HEK293 (cell line): ENCODE measurements at regions not wholly inside any gene's neighbourhood (a gene's known extent, or its start where the extent isn't known, plus 50 kb on each side); places are given as distances from the start of the nearest gene placed in this dataset.

Experiments
- CTCF ChIP-seq: fragments of 450-650 bp; formaldehyde crosslinking; IDR thresholded peaks from 2 replicates; pipeline ENCODE4 v1.5.1; 2016; ENCODE audit warnings: missing biosample characterization, missing genetic modification characterization
- MEIS1 ChIP-seq: sonication (generic); formaldehyde crosslinking; IDR thresholded peaks from 2 replicates; pipeline ENCODE4 v1.8.1; 2022; ENCODE audit warnings: missing genetic modification reagents, mild to moderate bottlenecking, borderline replicate concordance
- PRDM1 ChIP-seq: fragments of 450-650 bp; formaldehyde crosslinking; IDR thresholded peaks from 2 replicates; pipeline ENCODE4; 2016; ENCODE audit warnings: missing biosample characterization, missing genetic modification characterization
- PRDM6 ChIP-seq: fragments of 450-650 bp; formaldehyde crosslinking; IDR thresholded peaks from 2 replicates; pipeline ENCODE4 v1.5.1; 2017; ENCODE audit warnings: missing biosample characterization, missing genetic modification characterization
- TCF7L2 ChIP-seq: IDR thresholded peaks from 2 replicates; pipeline ENCODE4 v1.6.1; 2011; ENCODE audit warnings: low read depth, mild to moderate bottlenecking, inconsistent platforms, low read length, moderate library complexity, borderline replicate concordance
- ZBTB11 ChIP-seq: fragments of 450-650 bp; formaldehyde crosslinking; conservative IDR thresholded peaks from 2 replicates; pipeline ENCODE4 v1.5.1; 2016; ENCODE audit warnings: low read depth, missing biosample characterization, missing genetic modification characterization
- ZNF112 ChIP-seq: fragments of 450-650 bp; formaldehyde crosslinking; IDR thresholded peaks from 2 replicates; pipeline ENCODE4 v1.5.0; 2017; ENCODE audit warnings: missing biosample characterization, missing genetic modification characterization
- ZNF146 ChIP-seq: fragments of 450-650 bp; formaldehyde crosslinking; IDR thresholded peaks from 2 replicates; pipeline ENCODE4 v1.5.1; 2016; ENCODE audit warnings: missing biosample characterization, missing genetic modification characterization
- ZNF292 ChIP-seq: fragments of 450-650 bp; formaldehyde crosslinking; IDR thresholded peaks from 2 replicates; pipeline ENCODE4 v1.5.1; 2016; ENCODE audit warnings: low read depth, missing biosample characterization, missing genetic modification characterization, borderline replicate concordance
- ZNF423 ChIP-seq: fragments of 450-650 bp; formaldehyde crosslinking; IDR thresholded peaks from 2 replicates; pipeline ENCODE4 v1.5.1; 2016; ENCODE audit warnings: missing biosample characterization, missing genetic modification characterization
- ZNF449 ChIP-seq: fragments of 450-650 bp; formaldehyde crosslinking; IDR thresholded peaks from 2 replicates; pipeline ENCODE4 v1.5.1; 2017; ENCODE audit warnings: missing biosample characterization, mild to moderate bottlenecking, missing genetic modification characterization, moderate library complexity
- ZNF76 ChIP-seq: fragments of 450-650 bp; formaldehyde crosslinking; IDR thresholded peaks from 2 replicates; pipeline ENCODE4; 2016; ENCODE audit warnings: low read depth, missing biosample characterization, missing genetic modification characterization, borderline replicate concordance

GRCh38 chr6:94150886-94151285 is 731.5 kb upstream of the EPHA7 start:
- TF ChIP-seq CTCF (no peak), ZNF76 (tag by site-specific recombination) (no peak), ZBTB11 (tag by site-specific recombination) (no peak), PRDM1 (tag by site-specific recombination) (no peak), ZNF112 (tag by site-specific recombination) (no peak), ZNF449 (tag by site-specific recombination) (no peak), PRDM6 (tag by site-specific recombination) (no peak), TCF7L2 (no peak), ZNF423 (tag by site-specific recombination) (no peak), MEIS1 (CRISPR knock-in tag) (no peak), ZNF292 (tag by site-specific recombination) (no peak), ZNF146 (tag by site-specific recombination) (no peak)
